DOHH2 (cell line): ENCODE measurements at regions not wholly inside any gene's neighbourhood (a gene's known extent, or its start where the extent isn't known, plus 50 kb on each side); places are given as distances from the start of the nearest gene placed in this dataset.

Source experiments
- H3F3A ChIP-seq: fragments of 200-600 bp; sonication (generic), shearing (Covaris generic); 2 replicates; pipeline ENCODE4 v1.6.0; 2016; ENCODE audit warnings: antibody characterized with exemption, mild to moderate bottlenecking; ENCODE audit not compliant: control insufficient read depth, insufficient read depth
- H3K27ac ChIP-seq: fragments of 200-600 bp; sonication (generic); 2 replicates; pipeline ENCODE4 v1.5.1; 2014; ENCODE audit warnings: low read depth, mild to moderate bottlenecking, low read length, moderate library complexity
- H3K27me3 ChIP-seq: fragments of 200-600 bp; sonication (generic); 2 replicates; pipeline ENCODE4 v1.6.1; 2014; ENCODE audit warnings: mild to moderate bottlenecking, low read length, mixed read lengths; ENCODE audit not compliant: control insufficient read depth
- H3K36me3 ChIP-seq: fragments of 200-600 bp; sonication (generic); 2 replicates; pipeline ENCODE4 v1.6.1; 2014; ENCODE audit warnings: mild to moderate bottlenecking, low read length, moderate library complexity, mixed read lengths; ENCODE audit not compliant: control insufficient read depth
- H3K4me1 ChIP-seq: fragments of 200-600 bp; sonication (generic); 2 replicates; pipeline ENCODE4 v1.6.1; 2014; ENCODE audit warnings: mild to moderate bottlenecking, low read length, mixed read lengths; ENCODE audit not compliant: control insufficient read depth
- H3K4me2 ChIP-seq: fragments of 200-600 bp; sonication (generic); 2 replicates; pipeline ENCODE4 v1.6.0; 2014; ENCODE audit warnings: mild to moderate bottlenecking, low read length, moderate library complexity
- H3K4me3 ChIP-seq: fragments of 200-600 bp; sonication (generic); 2 replicates; pipeline ENCODE4 v1.5.1; 2014; ENCODE audit warnings: mild to moderate bottlenecking, low read length, mixed read lengths
- H3K79me2 ChIP-seq: fragments of 200-600 bp; sonication (generic); 2 replicates; pipeline ENCODE4 v1.6.1; 2014; ENCODE audit warnings: mild to moderate bottlenecking, low read length, mixed read lengths; ENCODE audit not compliant: control insufficient read depth
- H3K9me2 ChIP-seq: fragments of 200-600 bp; sonication (generic); replicated peaks from 2 replicates; pipeline ENCODE4 v1.6.1; 2014; ENCODE audit warnings: mild to moderate bottlenecking, low read length, mixed read lengths; ENCODE audit not compliant: control insufficient read depth
- H3K9me3 ChIP-seq: fragments of 200-600 bp; sonication (generic); 2 replicates; pipeline ENCODE4 v1.6.1; 2014; ENCODE audit warnings: antibody characterized with exemption, low read length, mixed read lengths; ENCODE audit not compliant: control insufficient read depth, insufficient read depth
- H4K20me1 ChIP-seq: fragments of 200-600 bp; sonication (generic); 2 replicates; pipeline ENCODE4 v1.6.0; 2014; ENCODE audit warnings: low read depth, mild to moderate bottlenecking, antibody characterized with exemption, low read length, moderate library complexity; ENCODE audit not compliant: control insufficient read depth, insufficient read depth
- EZH2phosphoT487 ChIP-seq: fragments of 200-600 bp; sonication (generic); IDR thresholded peaks from 2 replicates; pipeline ENCODE4 v1.6.1; 2017; ENCODE audit warnings: borderline replicate concordance, mild to moderate bottlenecking, antibody characterized with exemption, low read length, moderate library complexity, mixed read lengths
- TF ChIP-seq, protein P1 (sequence below): fragments of 200-600 bp; sonication (generic); IDR thresholded peaks from one replicate; pipeline ENCODE4 v1.5.1; 2014; ENCODE audit warnings: antibody characterized with exemption, mild to moderate bottlenecking, low read depth, low read length; ENCODE audit not compliant: poor library complexity, severe bottlenecking

DNA sequence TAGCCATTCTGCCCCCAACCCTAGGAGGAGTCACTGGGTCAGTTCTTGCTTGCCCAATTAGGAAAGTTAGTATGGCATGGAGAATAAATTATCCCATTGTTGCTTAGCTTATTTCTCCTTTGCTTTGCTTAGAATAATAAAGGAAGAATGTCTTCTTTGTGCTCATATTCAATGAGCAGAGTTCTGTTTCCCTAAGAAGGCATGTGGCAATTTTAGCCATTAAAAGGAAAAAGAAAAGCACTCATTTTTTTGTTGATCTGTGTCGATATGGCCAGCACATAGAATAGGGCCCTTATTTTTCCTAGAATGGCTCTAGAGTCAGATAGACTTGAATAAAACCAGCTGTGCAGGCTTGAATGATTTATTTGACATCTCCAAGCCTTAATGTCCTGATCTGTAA, 166.4 kb upstream of the PPARGC1A start:
- H3K9me2 ChIP-seq: no peaks in the 10 kb centered on the region
- no peaks in the 10 kb centered on the region for H3F3A ChIP-seq
- TF ChIP-seq EZH2phosphoT487: no peak
- TF ChIP-seq, protein P1, sequence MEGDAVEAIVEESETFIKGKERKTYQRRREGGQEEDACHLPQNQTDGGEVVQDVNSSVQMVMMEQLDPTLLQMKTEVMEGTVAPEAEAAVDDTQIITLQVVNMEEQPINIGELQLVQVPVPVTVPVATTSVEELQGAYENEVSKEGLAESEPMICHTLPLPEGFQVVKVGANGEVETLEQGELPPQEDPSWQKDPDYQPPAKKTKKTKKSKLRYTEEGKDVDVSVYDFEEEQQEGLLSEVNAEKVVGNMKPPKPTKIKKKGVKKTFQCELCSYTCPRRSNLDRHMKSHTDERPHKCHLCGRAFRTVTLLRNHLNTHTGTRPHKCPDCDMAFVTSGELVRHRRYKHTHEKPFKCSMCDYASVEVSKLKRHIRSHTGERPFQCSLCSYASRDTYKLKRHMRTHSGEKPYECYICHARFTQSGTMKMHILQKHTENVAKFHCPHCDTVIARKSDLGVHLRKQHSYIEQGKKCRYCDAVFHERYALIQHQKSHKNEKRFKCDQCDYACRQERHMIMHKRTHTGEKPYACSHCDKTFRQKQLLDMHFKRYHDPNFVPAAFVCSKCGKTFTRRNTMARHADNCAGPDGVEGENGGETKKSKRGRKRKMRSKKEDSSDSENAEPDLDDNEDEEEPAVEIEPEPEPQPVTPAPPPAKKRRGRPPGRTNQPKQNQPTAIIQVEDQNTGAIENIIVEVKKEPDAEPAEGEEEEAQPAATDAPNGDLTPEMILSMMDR: no peak
- H3K4me1 ChIP-seq: no peaks in the 10 kb centered on the region
- no peak overlapping the region for H3K27ac ChIP-seq
- H3K4me2 ChIP-seq: no peak overlapping the region
- H3K9me3 ChIP-seq: no peaks in the 10 kb centered on the region
- no peaks in the 10 kb centered on the region for H3K27me3 ChIP-seq
- no peaks in the 10 kb centered on the region for H3K36me3 ChIP-seq
- no peak overlapping the region for H3K4me3 ChIP-seq
- no peaks in the 10 kb centered on the region for H4K20me1 ChIP-seq
- H3K79me2 ChIP-seq: no peaks in the 10 kb centered on the region

DNA sequence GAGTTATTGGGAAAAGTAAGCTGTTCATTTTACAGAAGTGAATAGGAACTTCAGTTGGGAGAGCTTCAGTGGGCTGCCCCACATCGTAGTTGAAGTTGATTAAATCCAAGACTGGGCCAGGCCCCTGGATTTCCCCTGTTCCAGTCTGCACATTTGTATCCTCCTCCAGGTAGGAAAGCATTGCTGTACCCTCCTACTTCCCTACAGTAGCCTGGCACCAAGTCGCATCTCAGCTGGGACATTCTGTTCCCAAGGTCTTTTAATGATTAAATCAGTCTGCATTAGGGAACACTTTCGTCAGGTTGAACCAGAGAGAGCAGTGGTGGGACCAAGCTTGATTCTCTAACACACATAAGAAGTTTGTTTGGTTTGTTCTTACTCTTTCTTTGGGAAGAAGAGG, 165.8 kb upstream of the PPARGC1A start:
- Histone ChIP-seq H3K9me3 (no peaks in the 10 kb centered on the region), H3K27me3 (no peaks in the 10 kb centered on the region), H3K27ac (no peak overlapping the region), H3K4me1 (no peaks in the 10 kb centered on the region), H3K9me2 (no peaks in the 10 kb centered on the region), H4K20me1 (no peaks in the 10 kb centered on the region), H3K4me2 (no peak overlapping the region), H3K79me2 (no peaks in the 10 kb centered on the region), H3K4me3 (no peak overlapping the region), H3K36me3 (no peaks in the 10 kb centered on the region), H3F3A (no peaks in the 10 kb centered on the region)
- TF ChIP-seq, protein P1: no peak
- TF ChIP-seq EZH2phosphoT487: no peak

DNA sequence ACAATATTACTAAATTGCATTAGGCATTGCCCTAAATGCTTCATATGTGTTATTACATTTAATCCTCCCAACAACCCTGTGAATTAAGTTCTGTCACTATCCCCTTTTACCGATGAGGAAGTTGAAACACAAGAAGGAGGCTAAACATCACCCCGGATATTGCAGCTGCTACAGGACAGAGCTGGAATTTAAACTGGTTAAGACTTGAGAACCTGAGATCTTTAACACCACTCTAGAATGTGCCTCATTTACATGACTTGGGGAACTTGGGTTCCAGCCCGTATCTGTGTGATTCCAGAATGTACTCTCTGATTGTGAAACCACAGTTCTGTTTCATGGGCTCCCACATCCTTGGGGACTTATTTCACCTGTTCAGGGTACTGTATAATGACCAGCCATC, 165.1 kb upstream of the PPARGC1A start:
- Histone ChIP-seq H3K79me2 (no peaks in the 10 kb centered on the region), H3K4me1 (no peaks in the 10 kb centered on the region), H3F3A (no peaks in the 10 kb centered on the region), H3K9me3 (no peaks in the 10 kb centered on the region), H3K4me3 (no peak overlapping the region), H3K36me3 (no peaks in the 10 kb centered on the region), H3K9me2 (no peaks in the 10 kb centered on the region), H3K27ac (no peak overlapping the region), H4K20me1 (no peaks in the 10 kb centered on the region), H3K27me3 (no peaks in the 10 kb centered on the region), H3K4me2 (no peak overlapping the region)
- TF ChIP-seq EZH2phosphoT487: no peak
- TF ChIP-seq, protein P1: no peak

DNA sequence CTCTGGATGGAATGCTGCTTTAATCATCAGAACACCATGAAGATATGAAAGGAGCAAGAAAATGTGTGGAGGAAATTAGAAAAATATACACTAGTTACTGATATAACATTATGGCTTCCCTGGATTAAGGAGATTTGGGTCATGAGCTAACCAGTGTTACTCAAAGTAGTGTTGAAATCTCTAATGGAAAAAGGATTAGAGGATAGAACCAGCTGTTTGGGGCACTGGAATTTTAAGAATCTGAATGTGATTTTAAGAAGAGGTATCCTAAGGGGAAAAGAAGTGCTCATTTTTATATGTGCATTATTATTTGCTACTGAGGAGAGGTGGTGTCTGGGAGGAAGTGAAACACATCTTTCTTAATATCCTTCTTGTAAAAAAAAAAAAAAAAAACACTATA, 164.1 kb upstream of the PPARGC1A start:
- Histone ChIP-seq H3K4me1 (no peaks in the 10 kb centered on the region), H3K4me2 (no peak overlapping the region), H3K27ac (no peak overlapping the region), H3F3A (no peaks in the 10 kb centered on the region), H3K9me2 (no peaks in the 10 kb centered on the region), H4K20me1 (no peaks in the 10 kb centered on the region), H3K27me3 (no peaks in the 10 kb centered on the region), H3K4me3 (no peak overlapping the region), H3K9me3 (no peaks in the 10 kb centered on the region), H3K79me2 (no peaks in the 10 kb centered on the region), H3K36me3 (no peaks in the 10 kb centered on the region)
- TF ChIP-seq, protein P1: no peak
- TF ChIP-seq EZH2phosphoT487: no peak
